HK-2 (cell line): ENCODE measurements at regions not wholly inside any gene's neighbourhood (a gene's known extent, or its start where the extent isn't known, plus 50 kb on each side); places are given as distances from the start of the nearest gene placed in this dataset.
"Not testable (repeated sequence)": the region's sequence is repeated elsewhere in the genome, so short reads cannot be mapped to it uniquely, and the experiment has no call there.

Experiments used
- DNase-seq: peaks from one replicate; pipeline ENCODE4 v3.0.0-alpha.2; 2018; ENCODE audit not compliant: unreplicated experiment

GRCh38 chr3:75590382-75590781, 73.7 kb upstream of the FRG2C start:
- DNase-seq, result not testable (repeated sequence)

GRCh38 chr3:75604286-75604934, 59.7 kb upstream of the FRG2C start:
- peak; percentile 14 for DNase-seq

GRCh38 chr3:75607996-75608395, 56.1 kb upstream of the FRG2C start:
- DNase-seq, result not testable (repeated sequence)

- DNase-seq, result not testable (repeated sequence)
Measured at GRCh38 chr3:75609598-75609997, 54.5 kb upstream of the FRG2C start.

GRCh38 chr3:75610773-75611172, 53.4 kb upstream of the FRG2C start:
- no peak for DNase-seq

GRCh38 chr3:75611724-75612460, 52.2 kb upstream of the FRG2C start:
- DNase-seq, result not testable (repeated sequence)
